Suprapubic skin (tissue), 4 donors: ENCODE measurements at regions not wholly inside any gene's neighbourhood (a gene's known extent, or its start where the extent isn't known, plus 50 kb on each side); places are given as distances from the start of the nearest gene placed in this dataset.

Experiments
- CTCF ChIP-seq, 2 donors: fragments of 200-600 bp in 1 of 2; fragments of 450-650 bp in 1 of 2; sonication (generic) in 1 of 2; IDR thresholded peaks; one replicate each; pipeline ENCODE4 v1.5.1; 2016 to 2019; ENCODE audit warnings: antibody characterized with exemption in 2 of 2, mild to moderate bottlenecking in 1 of 2, moderate library complexity in 1 of 2
- POLR2A ChIP-seq, 2 donors: fragments of 450-650 bp; IDR thresholded peaks; one replicate each; pipeline ENCODE4 v1.6.1; 2017; ENCODE audit warnings: antibody characterized with exemption in 2 of 2, mild to moderate bottlenecking in 2 of 2, moderate library complexity in 2 of 2
- POLR2AphosphoS5 ChIP-seq, 3 donors: sonication (generic); formaldehyde crosslinking; IDR thresholded peaks; one replicate each; pipeline ENCODE4 v1.6.1; 2017; ENCODE audit warnings: antibody characterized with exemption in 3 of 3

DNA sequence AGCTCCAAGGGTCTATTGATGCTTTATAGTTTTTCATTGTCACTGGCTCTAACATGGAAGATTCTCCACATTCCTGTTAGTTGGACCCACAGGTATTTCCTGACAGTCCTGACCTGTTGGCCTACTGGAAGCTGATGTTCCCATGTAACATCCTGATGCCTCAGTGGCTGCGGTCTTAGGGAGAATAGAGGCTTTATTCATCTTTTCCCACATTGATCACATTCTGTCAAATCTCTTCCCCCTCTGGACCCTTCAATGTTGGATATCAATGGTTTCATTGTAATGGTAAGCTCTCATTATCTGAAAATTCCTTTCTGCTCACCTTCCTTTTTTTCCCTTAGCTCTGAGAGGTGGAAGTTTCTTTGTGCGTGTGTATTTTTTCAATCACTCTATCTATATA is 280.9 kb upstream of the TBX3 start:
- TF ChIP-seq CTCF (IDR thresholded peaks at IDR 0.05): no peak
- TF ChIP-seq POLR2AphosphoS5 (IDR thresholded peaks at IDR 0.05): no peak
- no peak for TF ChIP-seq POLR2A (IDR thresholded peaks at IDR 0.05)
